Peyer's patch (tissue), 4 donors: ENCODE measurements at regions not wholly inside any gene's neighbourhood (a gene's known extent, or its start where the extent isn't known, plus 50 kb on each side); places are given as distances from the start of the nearest gene placed in this dataset.
A peak's percentile ranks its signal among the peaks of the same experiment; 100 is the strongest.

ENCODE experiments used
- DNase-seq, 3 donors: peaks; one replicate each; pipeline ENCODE4 v3.0.0-alpha.2; 2017 to 2019
- H3K27ac ChIP-seq, 4 donors: fragments of 200-600 bp; sonication (generic); one replicate each; pipeline ENCODE4 v1.5.1; 2016 to 2019
- H3K27me3 ChIP-seq, 2 donors: fragments of 200-600 bp; sonication (generic); one replicate each; pipeline ENCODE4 v1.5.1; 2019
- H3K36me3 ChIP-seq, 3 donors: fragments of 200-600 bp; sonication (generic); one replicate each; pipeline ENCODE4 v1.5.1; 2016 to 2019
- H3K4me1 ChIP-seq, 4 donors: fragments of 200-600 bp; sonication (generic); one replicate each; pipeline ENCODE4 v1.5.1; 2016 to 2019
- H3K4me3 ChIP-seq, 4 donors: fragments of 200-600 bp; sonication (generic); 1 replicate in 3 of 4; 2 replicates in 1 of 4; pipeline ENCODE4 v1.5.1; 2016 to 2019; ENCODE audit warnings: mild to moderate bottlenecking in 1 of 4
- H3K9me3 ChIP-seq, 4 donors: fragments of 200-600 bp; sonication (generic); one replicate each; pipeline ENCODE4 v1.5.1; 2016 to 2019; ENCODE audit warnings: mild to moderate bottlenecking in 1 of 4
- CTCF ChIP-seq, 6 experiments: fragments of 450-650 bp in 4 of 6; fragments of 200-600 bp in 2 of 6; sonication (generic) in 1 of 6; IDR thresholded peaks; one replicate each; pipeline ENCODE4 v1.5.1; 2017 to 2019; ENCODE audit warnings: antibody characterized with exemption in 6 of 6, mild to moderate bottlenecking in 3 of 6, moderate library complexity in 1 of 6
- POLR2A ChIP-seq, 2 donors: fragments of 450-650 bp; IDR thresholded peaks; one replicate each; pipeline ENCODE4 v1.5.1; 2017; ENCODE audit warnings: antibody characterized with exemption in 2 of 2, mild to moderate bottlenecking in 2 of 2, moderate library complexity in 2 of 2

DNA sequence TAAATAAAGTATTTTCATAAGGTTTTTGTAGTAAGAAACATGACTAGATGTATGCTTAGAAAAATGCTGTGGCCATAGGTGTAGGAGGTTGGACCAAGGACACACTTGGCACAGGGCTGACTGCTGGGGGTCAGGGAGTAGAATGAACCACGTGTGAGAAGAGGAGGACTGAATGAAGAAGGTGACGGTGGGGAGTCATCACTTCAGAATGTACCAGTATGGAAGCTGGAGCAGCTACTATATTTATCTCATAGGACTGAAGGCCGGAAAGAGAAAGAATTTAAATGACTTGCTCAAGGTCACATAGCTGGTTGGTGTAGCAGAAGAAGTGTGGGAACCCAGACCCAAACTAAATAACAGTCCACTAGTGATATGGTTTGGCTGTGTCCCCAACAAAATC lies 79.8 kb upstream of the HAO2 start:
- no peak overlapping the region for H3K27ac ChIP-seq
- TF ChIP-seq POLR2A (IDR thresholded peaks at IDR 0.05) (no peak), CTCF (IDR thresholded peaks at IDR 0.05) (no peak)
- H3K27me3 ChIP-seq = no peaks in the 10 kb centered on the region
- H3K36me3 ChIP-seq = no peaks in the 10 kb centered on the region
- no peak overlapping the region for H3K4me3 ChIP-seq
- no peaks in the 10 kb centered on the region for H3K9me3 ChIP-seq
- peaks cover 0 to 4% (median 0%) of the 10 kb centered on the region in 4 donors for H3K4me1 ChIP-seq
- DNase-seq = no peak

- no peaks in the 10 kb centered on the region for H3K27me3 ChIP-seq
- no peaks in the 10 kb centered on the region for H3K36me3 ChIP-seq
- H3K9me3 ChIP-seq = no peaks in the 10 kb centered on the region
- TF ChIP-seq CTCF (IDR thresholded peaks at IDR 0.05) (no peak), POLR2A (IDR thresholded peaks at IDR 0.05) (no peak)
- H3K27ac ChIP-seq = no peak overlapping the region
- no peak for DNase-seq
- H3K4me1 ChIP-seq = peaks cover 0 to 17% (median 0%) of the 10 kb centered on the region in 4 donors
- no peak overlapping the region for H3K4me3 ChIP-seq
Observed at GRCh38 chr1:119290297-119290696, 78.3 kb upstream of the HAO2 start.

GRCh38 chr1:119291611-119292206 lies 76.9 kb upstream of the HAO2 start:
- no peaks in the 10 kb centered on the region for H3K9me3 ChIP-seq
- H3K27me3 ChIP-seq = no peaks in the 10 kb centered on the region
- no peaks in the 10 kb centered on the region for H3K36me3 ChIP-seq
- TF ChIP-seq POLR2A (IDR thresholded peaks at IDR 0.05) = no peak
- no peak for TF ChIP-seq CTCF (IDR thresholded peaks at IDR 0.05)
- H3K4me1 ChIP-seq = peaks cover 0 to 19% (median 0%) of the 10 kb centered on the region in 4 donors
- DNase-seq = no peak
- H3K27ac ChIP-seq = no peak overlapping the region
- H3K4me3 ChIP-seq = no peak overlapping the region

DNA sequence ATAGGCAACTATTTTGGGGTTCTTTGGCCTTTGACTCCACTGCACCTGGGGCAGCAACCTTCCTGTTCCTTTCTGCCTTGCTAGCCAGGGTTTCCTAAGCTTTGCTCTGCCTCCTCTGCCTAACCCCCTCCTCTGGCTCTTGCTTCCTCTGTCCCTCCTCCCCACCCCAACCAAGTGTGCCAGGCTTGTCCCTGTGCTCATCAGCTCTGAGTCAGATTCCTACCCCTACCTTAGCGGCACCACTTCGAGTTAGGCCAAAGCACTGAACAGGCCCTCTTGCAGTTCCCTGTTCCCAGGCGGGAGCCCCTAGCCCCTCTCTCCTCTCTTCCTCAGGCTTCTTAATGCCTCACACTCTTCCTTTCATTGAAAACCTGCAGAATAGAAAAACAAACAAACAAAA lies 74.8 kb upstream of the HAO2 start:
- TF ChIP-seq POLR2A (IDR thresholded peaks at IDR 0.05) (no peak), CTCF (IDR thresholded peaks at IDR 0.05) (no peak)
- peaks cover 0 to 27% (median 0%) of the 10 kb centered on the region in 4 donors for H3K4me1 ChIP-seq
- no peak for DNase-seq
- H3K27ac ChIP-seq = peak overlapping the region in 1 of 4 donors; percentile 12
- no peaks in the 10 kb centered on the region for H3K36me3 ChIP-seq
- H3K27me3 ChIP-seq = no peaks in the 10 kb centered on the region
- no peaks in the 10 kb centered on the region for H3K9me3 ChIP-seq
- H3K4me3 ChIP-seq = no peak overlapping the region

GRCh38 chr1:119294199-119294598 lies 74.4 kb upstream of the HAO2 start:
- Histone ChIP-seq H3K36me3 (no peaks in the 10 kb centered on the region), H3K27me3 (no peaks in the 10 kb centered on the region), H3K9me3 (no peaks in the 10 kb centered on the region), H3K27ac (no peak overlapping the region), H3K4me3 (no peak overlapping the region), H3K4me1 (peaks cover 0 to 27% (median 0%) of the 10 kb centered on the region in 4 donors)
- DNase-seq = peak in 2 of 3 donors; percentile 50 to 55
- TF ChIP-seq CTCF (IDR thresholded peaks at IDR 0.05) (no peak), POLR2A (IDR thresholded peaks at IDR 0.05) (no peak)

GRCh38 chr1:119294722-119295121 lies 73.9 kb upstream of the HAO2 start:
- H3K4me3 ChIP-seq = no peak overlapping the region
- peaks cover 0 to 27% (median 0%) of the 10 kb centered on the region in 4 donors for H3K4me1 ChIP-seq
- H3K9me3 ChIP-seq = no peaks in the 10 kb centered on the region
- TF ChIP-seq CTCF (IDR thresholded peaks at IDR 0.05) (no peak), POLR2A (IDR thresholded peaks at IDR 0.05) (no peak)
- no peaks in the 10 kb centered on the region for H3K36me3 ChIP-seq
- H3K27me3 ChIP-seq = no peaks in the 10 kb centered on the region
- no peak overlapping the region for H3K27ac ChIP-seq
- DNase-seq = no peak
